Activated B cell treated with CpG ODN at 0.5 μM for 24 hours (primary cell): ENCODE measurements at regions not wholly inside any gene's neighbourhood (a gene's known extent, or its start where the extent isn't known, plus 50 kb on each side); places are given as distances from the start of the nearest gene placed in this dataset.

Experiments used
- ATAC-seq: fragments of 200-7000 bp; cut with Tn5 transposase; one replicate; pipeline ENCODE4 v1.10.0; 2021; ENCODE audit warnings: low read depth, mild to moderate bottlenecking, moderate library complexity
- CTCF ChIA-PET: fragments of 350-600 bp; sonication (Branson Sonifier 250); formaldehyde crosslinking; loops from one replicate; lab custom pipeline; 2021; ENCODE audit warnings: antibody characterized with exemption; lab: Charles Lee
- POLR2A ChIA-PET: fragments of 350-600 bp; sonication (Branson Sonifier 250); formaldehyde crosslinking; loops from one replicate; lab custom pipeline; 2021; ENCODE audit warnings: antibody characterized with exemption; lab: Charles Lee
- DNase-seq: peaks from one replicate; pipeline ENCODE4 v3.0.0; 2022
- H3K27ac Mint-ChIP-seq: one replicate; pipeline ENCODE4 v1.8.0; 2020; ENCODE audit warnings: mixed read lengths
- H3K27me3 Mint-ChIP-seq: one replicate; pipeline ENCODE4 v1.8.0; 2021; ENCODE audit warnings: mixed read lengths
- H3K36me3 Mint-ChIP-seq: one replicate; pipeline ENCODE4 v1.8.0; 2021; ENCODE audit warnings: low read depth, mixed read lengths
- H3K4me1 Mint-ChIP-seq: one replicate; pipeline ENCODE4 v1.8.0; 2021; ENCODE audit warnings: mixed read lengths
- H3K4me3 Mint-ChIP-seq: one replicate; pipeline ENCODE4 v1.8.0; 2020; ENCODE audit warnings: mild to moderate bottlenecking, mixed read lengths
- H3K9me3 Mint-ChIP-seq: one replicate; pipeline ENCODE4 v1.8.0; 2020; ENCODE audit warnings: mixed read lengths
- CTCF ChIP-seq: fragments of 200-600 bp; IDR thresholded peaks from one replicate; pipeline ENCODE4 v1.8.0; 2022; ENCODE audit warnings: antibody characterized with exemption, mild to moderate bottlenecking
- intact Hi-C: fragments of 100-400 bp; cut with micrococcal nuclease; formaldehyde crosslinking; loops from one replicate; pipeline ENCODE4 v1.15.1; 2024

GRCh38 chr16:86048882-86049585 lies 150.1 kb downstream of the IRF8 start:
- Mint-ChIP-seq H3K27me3 (peaks cover 26% of the 10 kb centered on the region), H3K4me3 (no peak overlapping the region), H3K9me3 (no peaks in the 10 kb centered on the region), H3K36me3 (no peaks in the 10 kb centered on the region), H3K27ac (no peak overlapping the region), H3K4me1 (peaks cover 8% of the 10 kb centered on the region)
- no peak for TF ChIP-seq CTCF
- intact Hi-C loops: no loop called here
- no peak for ATAC-seq
- ChIA-PET CTCF (no interaction called here), POLR2A (no interaction called here)
- no peak for DNase-seq

DNA sequence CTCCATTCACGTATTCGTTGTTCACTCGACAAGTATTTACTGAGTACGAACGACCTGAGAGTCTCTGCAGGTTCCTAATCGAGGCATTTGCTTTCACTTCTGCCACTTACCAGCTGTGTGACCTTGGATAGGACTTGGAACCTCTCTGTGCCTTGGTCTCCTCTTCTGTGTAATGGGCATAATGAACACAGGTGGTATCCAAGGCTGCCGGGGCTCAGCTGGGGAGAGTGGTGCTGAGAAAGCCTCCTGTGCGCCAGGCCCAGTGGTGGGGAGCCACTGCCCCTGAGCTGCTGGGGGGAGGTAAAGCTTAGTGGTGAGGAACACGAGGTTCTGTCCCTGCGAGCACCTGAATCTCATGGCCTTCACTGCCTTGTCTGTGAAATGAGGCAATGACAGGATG lies 150.7 kb downstream of the IRF8 start:
- no peak for ATAC-seq
- POLR2A ChIA-PET: no interaction called here
- TF ChIP-seq CTCF: no peak

DNA sequence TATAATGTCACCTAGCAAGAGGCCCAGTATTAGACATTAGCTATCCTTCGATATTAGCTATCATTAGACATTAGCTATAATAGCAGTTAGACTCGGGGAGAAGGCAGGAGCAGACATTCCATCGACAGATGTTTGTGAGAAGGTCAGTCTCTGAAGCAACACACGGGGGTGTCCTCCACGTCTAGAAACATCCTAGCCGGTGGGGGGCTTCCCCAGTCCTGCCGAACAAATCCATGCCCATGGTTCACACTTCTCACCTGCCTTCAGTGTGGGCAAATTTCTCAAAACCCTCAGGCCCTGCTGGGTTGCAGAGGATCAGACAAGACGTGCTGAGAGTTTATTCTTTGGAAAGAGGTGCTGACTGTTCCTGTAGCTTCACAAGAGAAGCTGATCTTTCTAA lies 151.1 kb downstream of the IRF8 start:
- no peak for ATAC-seq
- no peak for TF ChIP-seq CTCF
- H3K36me3 Mint-ChIP-seq: no peaks in the 10 kb centered on the region
- CTCF ChIA-PET: no interaction called here
- H3K27ac Mint-ChIP-seq: no peak overlapping the region
- POLR2A ChIA-PET: no interaction called here
- DNase-seq: no peak
- intact Hi-C loops: no loop called here
- no peak overlapping the region for H3K4me3 Mint-ChIP-seq
- no peaks in the 10 kb centered on the region for H3K9me3 Mint-ChIP-seq
- H3K27me3 Mint-ChIP-seq: peaks cover 30% of the 10 kb centered on the region
- peaks cover 5% of the 10 kb centered on the region for H3K4me1 Mint-ChIP-seq

More for the DNA sequence above, 150.7 kb downstream of the IRF8 start:
- Mint-ChIP-seq H3K36me3 (no peaks in the 10 kb centered on the region), H3K4me3 (no peak overlapping the region), H3K27ac (no peak overlapping the region), H3K9me3 (no peaks in the 10 kb centered on the region), H3K4me1 (peaks cover 8% of the 10 kb centered on the region), H3K27me3 (peaks cover 26% of the 10 kb centered on the region)
- no peak for DNase-seq
- CTCF ChIA-PET: no interaction called here
- intact Hi-C loops: no loop called here

- ATAC-seq (no peak), DNase-seq (no peak)
- ChIA-PET CTCF (no interaction called here), POLR2A (no interaction called here)
- Mint-ChIP-seq H3K27ac (no peak overlapping the region), H3K36me3 (no peaks in the 10 kb centered on the region), H3K4me3 (no peak overlapping the region), H3K27me3 (peaks cover 30% of the 10 kb centered on the region), H3K9me3 (no peaks in the 10 kb centered on the region), H3K4me1 (no peaks in the 10 kb centered on the region)
- intact Hi-C loops: no loop called here
- no peak for TF ChIP-seq CTCF
Measured at GRCh38 chr16:86050591-86051367, 151.8 kb downstream of the IRF8 start.

GRCh38 chr16:86051368-86052114 lies 152.6 kb downstream of the IRF8 start:
- ChIA-PET CTCF (no interaction called here), POLR2A (no interaction called here)
- intact Hi-C loops: no loop called here
- no peak for TF ChIP-seq CTCF
- ATAC-seq (no peak), DNase-seq (no peak)
- H3K4me3 Mint-ChIP-seq: no peak overlapping the region
- H3K27ac Mint-ChIP-seq: no peak overlapping the region
- H3K36me3 Mint-ChIP-seq: no peaks in the 10 kb centered on the region
- no peaks in the 10 kb centered on the region for H3K4me1 Mint-ChIP-seq
- no peaks in the 10 kb centered on the region for H3K9me3 Mint-ChIP-seq
- peaks cover 27% of the 10 kb centered on the region for H3K27me3 Mint-ChIP-seq
